Endothelial cell of umbilical vein (primary cell): ENCODE measurements at regions not wholly inside any gene's neighbourhood (a gene's known extent, or its start where the extent isn't known, plus 50 kb on each side); places are given as distances from the start of the nearest gene placed in this dataset.

ENCODE experiments used
- BruUV-seq: library from RNA; stranded (reverse); fragments of 400-500 nt; replicated peaks from 2 replicates; lab custom pipeline; 2021; lab: Mats Ljungman, UMichigan
- CTCF ChIA-PET: fragments of 300-600, 350-600 bp; sonication (Branson Sonifier 250); formaldehyde crosslinking; loops from one replicate; lab custom pipeline; 2021; ENCODE audit warnings: antibody characterized with exemption, inconsistent platforms; lab: Charles Lee
- POLR2A ChIA-PET: fragments of 300-600, 350-600 bp; sonication (Branson Sonifier 250); formaldehyde crosslinking; loops from one replicate; lab custom pipeline; 2021; ENCODE audit warnings: antibody characterized with exemption, inconsistent platforms; lab: Charles Lee
- DNase-seq: peaks from one replicate; pipeline ENCODE4 v3.0.0-alpha.2; 2011; ENCODE audit warnings: low read depth, low spot score
- FAIRE-seq: peaks from 2 replicates; lab custom pipeline; 2011; peaks lifted over from hg19 to GRCh38; lab: Jason Lieb, UNC
- H2AFZ ChIP-seq: 2 replicates; pipeline ENCODE4 v1.6.0; 2012; ENCODE audit warnings: low read depth, low read length, control low read depth, inconsistent platforms
- H3K27ac ChIP-seq: 2 replicates; pipeline ENCODE4 v1.5.1; 2011; ENCODE audit warnings: low read depth, mild to moderate bottlenecking, control low read depth, low read length, moderate library complexity; ENCODE audit not compliant: insufficient read depth
- H3K27me3 ChIP-seq, 2 experiments: 2 replicates each; pipeline versions ENCODE4 v1.6.0 to v1.6.1; 2011; ENCODE audit warnings: low read length in 2 of 2, mixed read lengths in 1 of 2; ENCODE audit not compliant: control insufficient read depth in 2 of 2, insufficient read depth in 2 of 2
- H3K36me3 ChIP-seq, 2 experiments: 2 replicates in 1 of 2; 3 replicates in 1 of 2; pipeline ENCODE4 v1.5.1; 2011; ENCODE audit warnings: low read length in 2 of 2, mild to moderate bottlenecking in 1 of 2, moderate library complexity in 1 of 2; ENCODE audit not compliant: control insufficient read depth in 2 of 2, insufficient read depth in 2 of 2; ENCODE audit errors: extremely low read depth in 1 of 2
- H3K4me1 ChIP-seq: 3 replicates; pipeline ENCODE4 v1.5.1; 2011; ENCODE audit warnings: mild to moderate bottlenecking, low read length; ENCODE audit not compliant: control insufficient read depth, insufficient read depth; ENCODE audit errors: extremely low read depth
- H3K4me2 ChIP-seq: 2 replicates; pipeline ENCODE4 v1.6.1; 2011; ENCODE audit warnings: low read length, control low read depth, mixed read lengths; ENCODE audit not compliant: insufficient read depth
- H3K4me3 ChIP-seq, 3 experiments: fragments of 200-600 bp in 1 of 3; sonication (generic), shearing (Covaris generic) in 1 of 3; replicated peaks in 1 of 3; 2 replicates each; pipeline ENCODE4 v1.5.1; 2011 to 2016; ENCODE audit warnings: control low read depth in 3 of 3, low read length in 3 of 3, mild to moderate bottlenecking in 2 of 3, inconsistent platforms in 1 of 3, low read depth in 1 of 3, moderate library complexity in 1 of 3; ENCODE audit not compliant: insufficient read depth in 1 of 3
- H3K79me2 ChIP-seq: 2 replicates; pipeline ENCODE4 v1.6.0; 2012; ENCODE audit warnings: low read length, inconsistent platforms; ENCODE audit not compliant: control insufficient read depth, insufficient read depth
- H3K9ac ChIP-seq: replicated peaks from 2 replicates; pipeline ENCODE3; 2011; ENCODE audit warnings: low read length, control low read depth; ENCODE audit not compliant: insufficient read depth; ENCODE audit errors: extremely low read depth
- H3K9me1 ChIP-seq: replicated peaks from 3 replicates; pipeline ENCODE4 v1.6.0; 2011; ENCODE audit warnings: mild to moderate bottlenecking, low read length; ENCODE audit not compliant: control insufficient read depth, insufficient read depth; ENCODE audit errors: extremely low read depth
- H3K9me3 ChIP-seq: replicated peaks from 2 replicates; pipeline ENCODE4 v1.5.1; 2012; ENCODE audit warnings: low read length, inconsistent platforms; ENCODE audit not compliant: control insufficient read depth, insufficient read depth
- H4K20me1 ChIP-seq: replicated peaks from 2 replicates; pipeline ENCODE3; 2011; ENCODE audit warnings: mild to moderate bottlenecking, low read length; ENCODE audit not compliant: control insufficient read depth, insufficient read depth; ENCODE audit errors: extremely low read depth
- EZH2 ChIP-seq: IDR thresholded peaks from 2 replicates; pipeline ENCODE4 v1.6.1; 2012; ENCODE audit warnings: borderline replicate concordance, low read depth, mild to moderate bottlenecking, moderate library complexity, low read length, inconsistent platforms; ENCODE audit not compliant: severe bottlenecking
- FOS ChIP-seq: IDR thresholded peaks from 2 replicates; pipeline ENCODE4 v1.6.1; 2011; ENCODE audit warnings: mild to moderate bottlenecking, low read length, moderate library complexity, borderline replicate concordance; ENCODE audit not compliant: insufficient read depth
- GATA2 ChIP-seq: IDR thresholded peaks from 2 replicates; pipeline ENCODE4 v1.7.0; 2011; ENCODE audit warnings: low read depth, mild to moderate bottlenecking, moderate library complexity, mixed read lengths, low read length; ENCODE audit not compliant: insufficient read length, insufficient read depth
- JUN ChIP-seq: IDR thresholded peaks from 2 replicates; pipeline ENCODE4 v1.6.1; 2011; ENCODE audit warnings: borderline replicate concordance, low read depth; ENCODE audit not compliant: insufficient read length, insufficient read depth
- MYC ChIP-seq: IDR thresholded peaks from one replicate; pipeline ENCODE4 v1.6.1; 2011; ENCODE audit warnings: mild to moderate bottlenecking, low read depth, low read length
- POLR2A ChIP-seq: IDR thresholded peaks from 2 replicates; pipeline ENCODE4 v1.6.1; 2012; ENCODE audit warnings: low read depth, mild to moderate bottlenecking, control low read depth, low read length
- POLR2AphosphoS5 ChIP-seq: IDR thresholded peaks from 2 replicates; pipeline ENCODE4 v1.6.1; 2012; ENCODE audit warnings: low read depth, mild to moderate bottlenecking, control low read depth, low read length, moderate library complexity; ENCODE audit not compliant: insufficient read depth
- dilution Hi-C: fragments of 300-500 bp; cut with MboI; formaldehyde crosslinking; loops from one replicate; pipeline ENCODE4 v1.15.0; 2019; ENCODE audit warnings: low sequenced_read_pairs; ENCODE audit not compliant: extremely low pct_ligation_motif_present
- intact Hi-C: fragments of 100-400 bp; cut with micrococcal nuclease; formaldehyde crosslinking; loops from one replicate; pipeline ENCODE4 v1.10.0; 2022
- TF ChIP-seq, protein P1 (sequence below): IDR thresholded peaks from 2 replicates; pipeline ENCODE4 v1.6.1; 2011; ENCODE audit not compliant: insufficient read depth, insufficient read length
- TF ChIP-seq, protein P2 (sequence below), 2 donors: IDR thresholded peaks; 1 replicate in 1 of 2; 2 replicates in 1 of 2; pipeline ENCODE4 v1.5.1; 2011; ENCODE audit warnings: low read length in 2 of 2, mild to moderate bottlenecking in 2 of 2, moderate library complexity in 2 of 2, control low read depth in 1 of 2, inconsistent platforms in 1 of 2, low read depth in 1 of 2; ENCODE audit not compliant: insufficient read depth in 1 of 2; ENCODE audit errors: extremely low read depth in 1 of 2

DNA sequence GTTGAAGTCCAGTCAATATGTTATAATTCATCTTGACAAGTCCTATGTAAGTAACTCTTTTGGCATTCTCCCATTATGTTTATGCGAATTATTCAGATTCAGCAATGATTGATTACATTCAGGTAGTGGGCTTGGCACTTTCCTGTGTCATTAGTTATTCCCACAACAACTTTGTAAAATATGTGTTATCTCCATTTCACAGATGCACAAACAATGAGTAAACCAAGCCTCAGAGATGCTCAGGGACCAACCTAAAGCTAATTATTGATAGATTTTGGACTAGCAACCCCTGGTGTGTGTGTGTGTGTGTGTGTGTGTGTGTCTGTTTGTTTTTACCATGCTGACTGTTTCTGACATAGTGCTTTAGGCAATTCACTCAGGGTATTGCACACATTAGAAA lies 371.1 kb upstream of the C1orf87 start:
- dilution Hi-C loops: no loop called here
- no peak overlapping the region for H3K4me2 ChIP-seq
- intact Hi-C loops: no loop called here
- no peak overlapping the region for H3K9ac ChIP-seq
- no TSS peak for BruUV-seq
- ChIA-PET POLR2A (no interaction called here), CTCF (interaction anchor here (1.6 kb wide), 1 partner anchor 321 kb away, joined by 5 read pairs; no protein-coding TSS in a partner anchor)
- H4K20me1 ChIP-seq: no peaks in the 10 kb centered on the region
- DNase-seq (no peak), FAIRE-seq (no peak)
- H2AFZ ChIP-seq: no peak overlapping the region
- TF ChIP-seq, protein P1, sequence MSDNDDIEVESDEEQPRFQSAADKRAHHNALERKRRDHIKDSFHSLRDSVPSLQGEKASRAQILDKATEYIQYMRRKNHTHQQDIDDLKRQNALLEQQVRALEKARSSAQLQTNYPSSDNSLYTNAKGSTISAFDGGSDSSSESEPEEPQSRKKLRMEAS: no peak
- no peak for TF ChIP-seq JUN
- TF ChIP-seq, protein P2, sequence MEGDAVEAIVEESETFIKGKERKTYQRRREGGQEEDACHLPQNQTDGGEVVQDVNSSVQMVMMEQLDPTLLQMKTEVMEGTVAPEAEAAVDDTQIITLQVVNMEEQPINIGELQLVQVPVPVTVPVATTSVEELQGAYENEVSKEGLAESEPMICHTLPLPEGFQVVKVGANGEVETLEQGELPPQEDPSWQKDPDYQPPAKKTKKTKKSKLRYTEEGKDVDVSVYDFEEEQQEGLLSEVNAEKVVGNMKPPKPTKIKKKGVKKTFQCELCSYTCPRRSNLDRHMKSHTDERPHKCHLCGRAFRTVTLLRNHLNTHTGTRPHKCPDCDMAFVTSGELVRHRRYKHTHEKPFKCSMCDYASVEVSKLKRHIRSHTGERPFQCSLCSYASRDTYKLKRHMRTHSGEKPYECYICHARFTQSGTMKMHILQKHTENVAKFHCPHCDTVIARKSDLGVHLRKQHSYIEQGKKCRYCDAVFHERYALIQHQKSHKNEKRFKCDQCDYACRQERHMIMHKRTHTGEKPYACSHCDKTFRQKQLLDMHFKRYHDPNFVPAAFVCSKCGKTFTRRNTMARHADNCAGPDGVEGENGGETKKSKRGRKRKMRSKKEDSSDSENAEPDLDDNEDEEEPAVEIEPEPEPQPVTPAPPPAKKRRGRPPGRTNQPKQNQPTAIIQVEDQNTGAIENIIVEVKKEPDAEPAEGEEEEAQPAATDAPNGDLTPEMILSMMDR (IDR thresholded peaks at IDR 0.05; ENCODE audit: extremely low read depth in 1 of 2, insufficient read depth in 1 of 2, low read depth in 1 of 2, low read length in 2 of 2): no peak
- TF ChIP-seq POLR2AphosphoS5: no peak
- no peak for TF ChIP-seq EZH2
- no peak for TF ChIP-seq MYC
- TF ChIP-seq POLR2A: no peak
- TF ChIP-seq FOS: no peak
- no peak for TF ChIP-seq GATA2
- no peak overlapping the region for H3K27ac ChIP-seq
- H3K27me3 ChIP-seq: no peaks in the 10 kb centered on the region
- H3K9me3 ChIP-seq: no peaks in the 10 kb centered on the region
- H3K4me3 ChIP-seq: no peak overlapping the region
- no peaks in the 10 kb centered on the region for H3K9me1 ChIP-seq
- H3K4me1 ChIP-seq: peaks cover 8% of the 10 kb centered on the region
- H3K36me3 ChIP-seq: no peaks in the 10 kb centered on the region
- H3K79me2 ChIP-seq: no peaks in the 10 kb centered on the region
